ENCODE measurements at regions not wholly inside any gene's neighbourhood (a gene's known extent, or its start where the extent isn't known, plus 50 kb on each side); places are given as distances from the start of the nearest gene placed in this dataset.

DNA sequence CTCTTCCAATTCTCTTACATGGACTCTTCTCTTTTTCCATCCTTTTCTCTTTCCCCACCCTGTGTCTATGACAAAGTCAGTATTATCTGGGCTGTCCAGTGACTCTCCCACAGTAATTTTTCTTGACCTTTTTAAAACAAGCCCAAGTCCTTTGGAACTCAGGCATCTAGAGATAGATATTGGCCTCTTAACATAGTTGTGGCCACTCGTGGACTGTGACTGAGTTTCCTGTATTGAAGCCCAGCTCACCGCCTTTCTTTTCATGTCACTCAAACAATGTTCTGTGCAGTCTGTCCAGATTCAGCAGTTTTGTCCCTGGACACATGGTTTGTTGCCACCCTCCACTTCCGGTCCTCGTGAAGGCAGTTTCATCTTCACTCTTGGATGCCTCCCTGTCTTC, 110.9 kb upstream of the CDC14C start:
- H3K9me3 Mint-ChIP-seq (ENCODE audit: low read depth), result no peaks in the 10 kb centered on the region
- H3K4me3 Mint-ChIP-seq (ENCODE audit: unreplicated experiment), result no peak overlapping the region
- no peak for TF ChIP-seq CTCF (IDR thresholded peaks at IDR 0.05)
- H3K27ac Mint-ChIP-seq (ENCODE audit: unreplicated experiment), result no peak overlapping the region
- peaks cover 9% of the 10 kb centered on the region for H3K27me3 Mint-ChIP-seq (ENCODE audit: low read depth)
- DNase-seq (ENCODE audit: low spot score), result no peak
- H3K4me1 Mint-ChIP-seq (ENCODE audit: low read depth), result no peaks in the 10 kb centered on the region
- H3K36me3 Mint-ChIP-seq (ENCODE audit: low read depth), result no peaks in the 10 kb centered on the region

DNA sequence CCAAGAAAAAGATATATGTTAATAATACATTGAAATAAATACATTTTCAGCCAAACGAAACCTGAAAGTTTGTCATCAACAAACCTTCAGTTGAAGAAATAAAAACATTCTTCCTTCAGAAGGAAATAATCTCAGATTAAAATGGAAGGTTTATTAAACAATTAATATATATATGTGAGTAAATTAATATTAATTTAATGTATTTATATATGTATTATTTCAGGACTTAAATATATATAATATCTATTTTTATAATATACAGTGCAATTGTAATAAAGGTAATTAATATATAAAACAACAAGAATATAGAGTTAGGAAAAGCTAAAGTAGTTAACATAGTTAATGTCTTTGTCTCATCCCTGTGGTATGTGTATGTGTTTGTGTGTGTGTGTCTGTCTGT, 102.2 kb upstream of the CDC14C start:
- DNase-seq (ENCODE audit: low spot score), result no peak
- Mint-ChIP-seq H3K27ac (ENCODE audit: unreplicated experiment) (no peak overlapping the region), H3K27me3 (ENCODE audit: low read depth) (no peaks in the 10 kb centered on the region), H3K4me1 (ENCODE audit: low read depth) (no peaks in the 10 kb centered on the region), H3K4me3 (ENCODE audit: unreplicated experiment) (no peak overlapping the region), H3K9me3 (ENCODE audit: low read depth) (no peaks in the 10 kb centered on the region), H3K36me3 (ENCODE audit: low read depth) (no peaks in the 10 kb centered on the region)
- TF ChIP-seq CTCF (IDR thresholded peaks at IDR 0.05), result no peak

- DNase-seq (ENCODE audit: low spot score), result no peak
- TF ChIP-seq CTCF (IDR thresholded peaks at IDR 0.05), result no peak
- Mint-ChIP-seq H3K4me1 (ENCODE audit: low read depth) (no peaks in the 10 kb centered on the region), H3K27ac (ENCODE audit: unreplicated experiment) (no peak overlapping the region), H3K4me3 (ENCODE audit: unreplicated experiment) (no peak overlapping the region), H3K27me3 (ENCODE audit: low read depth) (no peaks in the 10 kb centered on the region), H3K9me3 (ENCODE audit: low read depth) (no peaks in the 10 kb centered on the region), H3K36me3 (ENCODE audit: low read depth) (no peaks in the 10 kb centered on the region)
Observed at GRCh38 chr7:48832303-48832845, 92.0 kb upstream of the CDC14C start.

- no peak overlapping the region for H3K4me3 Mint-ChIP-seq (ENCODE audit: unreplicated experiment)
- H3K9me3 Mint-ChIP-seq (ENCODE audit: low read depth), result no peaks in the 10 kb centered on the region
- DNase-seq (ENCODE audit: low spot score), result no peak
- H3K36me3 Mint-ChIP-seq (ENCODE audit: low read depth), result no peaks in the 10 kb centered on the region
- H3K27ac Mint-ChIP-seq (ENCODE audit: unreplicated experiment), result no peak overlapping the region
- H3K27me3 Mint-ChIP-seq (ENCODE audit: low read depth), result no peaks in the 10 kb centered on the region
- H3K4me1 Mint-ChIP-seq (ENCODE audit: low read depth), result no peaks in the 10 kb centered on the region
- no peak for TF ChIP-seq CTCF (IDR thresholded peaks at IDR 0.05)
Observed at GRCh38 chr7:48837266-48837665, 87.1 kb upstream of the CDC14C start.

- Mint-ChIP-seq H3K9me3 (ENCODE audit: low read depth) (peaks cover 2% of the 10 kb centered on the region), H3K27me3 (ENCODE audit: low read depth) (no peaks in the 10 kb centered on the region), H3K36me3 (ENCODE audit: low read depth) (no peaks in the 10 kb centered on the region), H3K4me1 (ENCODE audit: low read depth) (no peaks in the 10 kb centered on the region), H3K27ac (ENCODE audit: unreplicated experiment) (no peak overlapping the region), H3K4me3 (ENCODE audit: unreplicated experiment) (no peak overlapping the region)
- DNase-seq (ENCODE audit: low spot score), result no peak
- no peak for TF ChIP-seq CTCF (IDR thresholded peaks at IDR 0.05)
Observed at GRCh38 chr7:48839108-48839507, 85.2 kb upstream of the CDC14C start.
